ENCODE measurements at regions not wholly inside any gene's neighbourhood (a gene's known extent, or its start where the extent isn't known, plus 50 kb on each side); places are given as distances from the start of the nearest gene placed in this dataset.

GRCh38 chr6:11650711-11651110 is 113.2 kb downstream of the TMEM170B start:
- Histone ChIP-seq H3K9me3 (ENCODE audit: control insufficient read depth in 1 of 2, insufficient read depth in 1 of 2, low read depth in 1 of 2, low read length in 2 of 2) (no peaks in the 10 kb centered on the region), H3K4me1 (ENCODE audit: control insufficient read depth in 1 of 2, insufficient read depth in 2 of 2, low read length in 2 of 2) (peaks cover 6 to 17% of the 10 kb centered on the region in 2 experiments), H4K20me1 (ENCODE audit: insufficient read depth) (no peaks in the 10 kb centered on the region), H3K27me3 (ENCODE audit: insufficient read depth, low read length) (no peaks in the 10 kb centered on the region), H3K9me2 (ENCODE audit: insufficient read depth) (no peaks in the 10 kb centered on the region), H3K27ac (ENCODE audit: low read depth, low read length) (no peak overlapping the region), H3K4me2 (ENCODE audit: low read length) (no peak overlapping the region), H3K36me3 (ENCODE audit: control insufficient read depth in 1 of 2, insufficient read depth in 2 of 2, low read length in 2 of 2) (no peaks in the 10 kb centered on the region), H3K9ac (ENCODE audit: low read length) (no peak overlapping the region), H2AFZ (ENCODE audit: low read depth, low read length, poor library complexity, severe bottlenecking) (no peak overlapping the region), H3K79me2 (ENCODE audit: insufficient read depth, low read length) (no peaks in the 10 kb centered on the region), H3K4me3 (replicated peaks in 1 of 2; ENCODE audit: low read depth in 1 of 2, low read length in 2 of 2) (no peak overlapping the region)
- intact Hi-C loops (cut with micrococcal nuclease) = loop anchor here (10.0 kb wide), 1 partner anchor 854 kb away; no protein-coding TSS in a partner anchor
- no TSS peak for BruUV-seq (replicated peaks)
- no peak for DNase-seq (ENCODE audit: low read depth, low spot score)
- ChIA-PET CTCF (no interaction called here), POLR2A (no interaction called here), RAD21 (ENCODE audit: low non-redundant PET in 1 of 2, low total read pairs in 2 of 2, uncharacterized antibody in 2 of 2, unreplicated experiment in 2 of 2) (no interaction called here)
- ATAC-seq = no peak
- TF ChIP-seq TCF7L2 (IDR thresholded peaks at IDR 0.05; ENCODE audit: borderline replicate concordance, extremely low read depth, insufficient read depth, insufficient read length) = no peak
- no peak for TF ChIP-seq SRF (IDR thresholded peaks at IDR 0.05; ENCODE audit: low read depth)
- TF ChIP-seq SIN3A (IDR thresholded peaks at IDR 0.05; ENCODE audit: low read depth) = no peak
- no peak for TF ChIP-seq FOSL1 (IDR thresholded peaks at IDR 0.05; ENCODE audit: low read depth)
- TF ChIP-seq EGR1 (IDR thresholded peaks at IDR 0.05; ENCODE audit: low read depth) = no peak
- TF ChIP-seq EZH2 (IDR thresholded peaks at IDR 0.05) = no peak
- TF ChIP-seq CTCF (IDR thresholded peaks at IDR 0.05 in 2 of 3, conservative IDR thresholded peaks at IDR 0.05 in 1 of 3; ENCODE audit: borderline replicate concordance in 1 of 3, insufficient read depth in 1 of 3, low read depth in 2 of 3, low read length in 2 of 3) = no peak
- TF ChIP-seq MAX (IDR thresholded peaks at IDR 0.05) = no peak
- TF ChIP-seq CEBPB (IDR thresholded peaks at IDR 0.05; ENCODE audit: low read depth) = no peak
- no peak for TF ChIP-seq JUND (IDR thresholded peaks at IDR 0.05)
- TF ChIP-seq CBX3 (IDR thresholded peaks at IDR 0.05; ENCODE audit: low read depth) = no peak
- no peak for TF ChIP-seq ZBTB33 (IDR thresholded peaks at IDR 0.05; ENCODE audit: extremely low read depth, insufficient replicate concordance, low read length)
- no peak for TF ChIP-seq YY1 (IDR thresholded peaks at IDR 0.05; ENCODE audit: extremely low read depth, insufficient replicate concordance, low read depth, low read length)
- TF ChIP-seq ATF3 (IDR thresholded peaks at IDR 0.05) = no peak
- no peak for TF ChIP-seq ZFX (IDR thresholded peaks at IDR 0.05)
- no peak for TF ChIP-seq ZNF274 (IDR thresholded peaks at IDR 0.05; ENCODE audit: low read depth, low read length)
- no peak for TF ChIP-seq ELF1 (IDR thresholded peaks at IDR 0.05; ENCODE audit: borderline replicate concordance, low read depth)
- no peak for TF ChIP-seq SP1 (IDR thresholded peaks at IDR 0.05; ENCODE audit: low read depth)
- TF ChIP-seq REST (IDR thresholded peaks at IDR 0.05; ENCODE audit: low read depth) = no peak
- no peak for TF ChIP-seq POLR2A (IDR thresholded peaks at IDR 0.05; ENCODE audit: borderline replicate concordance, extremely low read depth, insufficient read depth, insufficient read length)
